CMK (cell line): ENCODE measurements at regions not wholly inside any gene's neighbourhood (a gene's known extent, or its start where the extent isn't known, plus 50 kb on each side); places are given as distances from the start of the nearest gene placed in this dataset.

ENCODE experiments used
- DNase-seq: peaks from one replicate; pipeline ENCODE4 v3.0.0-alpha.2; 2010; ENCODE audit warnings: low read depth

DNA sequence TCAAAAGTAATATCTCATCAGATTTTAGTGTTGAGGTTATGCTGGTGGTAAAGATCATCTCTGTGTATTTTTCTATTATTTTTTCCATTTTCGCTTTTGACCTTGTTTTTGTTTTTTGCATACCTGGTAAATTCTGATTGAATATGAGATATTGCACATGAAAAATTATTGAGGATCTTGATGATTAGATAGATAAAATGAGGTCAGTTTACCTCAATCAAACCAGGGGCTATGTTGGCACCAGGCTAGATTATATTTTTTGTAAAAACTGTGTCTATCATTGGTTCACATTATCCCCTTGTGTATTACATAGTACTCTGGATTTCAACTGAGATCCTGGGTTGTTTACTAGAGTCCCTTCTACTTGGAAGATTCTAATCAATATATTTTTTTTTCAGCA, 774.9 kb upstream of the ZNF608 start:
- DNase-seq: no peak

GRCh38 chr5:125525356-125525755, 778.9 kb upstream of the ZNF608 start:
- no peak for DNase-seq

DNA sequence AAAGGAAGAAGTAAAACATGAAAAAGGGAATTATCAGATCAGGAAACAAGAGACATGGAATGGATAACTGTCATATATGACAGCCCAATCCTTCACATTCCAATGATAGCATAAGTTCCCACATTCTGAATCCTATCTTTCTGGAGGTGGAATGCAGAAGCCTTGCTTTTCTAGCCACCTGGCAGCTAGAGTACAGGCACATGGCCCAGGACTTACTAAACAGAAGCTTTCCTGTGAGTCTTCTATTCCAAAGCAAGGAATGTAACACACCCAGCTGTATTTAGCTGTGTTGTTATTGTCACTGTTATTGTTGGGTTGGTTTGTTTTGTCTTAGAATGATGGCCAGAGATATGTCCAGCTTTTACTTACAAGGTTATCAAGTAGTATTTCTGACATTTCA, 780.5 kb upstream of the ZNF608 start:
- DNase-seq: no peak

DNA sequence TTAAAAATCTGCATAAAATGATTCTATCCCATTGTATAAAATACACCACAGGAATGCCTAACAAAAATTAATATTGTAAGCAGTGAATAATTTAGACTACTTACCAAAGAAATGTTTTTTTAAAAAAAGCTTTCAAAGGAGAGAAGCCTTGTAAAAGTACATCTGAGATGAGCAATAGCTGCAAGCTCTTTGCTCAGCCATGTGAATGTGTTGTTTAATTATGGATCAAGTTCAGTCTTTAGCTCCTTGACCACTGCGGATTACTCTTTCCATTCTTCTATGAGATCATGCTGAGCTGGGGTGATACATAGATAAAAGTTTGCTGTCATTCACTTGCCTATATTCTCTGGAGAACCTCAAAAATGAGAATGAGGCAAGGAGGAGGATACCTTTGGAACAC, 782.4 kb upstream of the ZNF608 start:
- DNase-seq: no peak

- no peak for DNase-seq
Observed at GRCh38 chr5:125530833-125531615, 784.6 kb upstream of the ZNF608 start.

DNA sequence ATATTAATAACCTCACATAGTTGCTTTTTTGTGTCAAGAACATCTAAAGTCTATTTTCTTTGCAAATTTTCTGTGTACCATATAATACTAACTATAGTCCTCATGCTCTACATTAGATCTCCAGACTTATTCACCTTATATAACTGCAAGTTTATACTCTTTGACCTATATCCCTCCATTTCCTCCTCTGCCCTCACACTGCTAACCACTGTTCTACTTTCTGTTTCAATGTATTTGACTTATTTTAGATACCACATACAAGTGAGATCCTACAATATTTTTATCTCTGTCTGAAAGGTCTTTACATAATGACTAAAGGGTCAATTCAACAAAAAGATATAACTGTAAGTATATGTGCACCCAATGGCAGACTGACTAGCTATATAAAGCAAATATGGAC, 789.7 kb upstream of the ZNF608 start:
- DNase-seq: no peak

- no peak for DNase-seq
Observed at GRCh38 chr5:125536582-125536981, 790.1 kb upstream of the ZNF608 start.

- DNase-seq: no peak
Observed at GRCh38 chr5:125537661-125538060, 791.2 kb upstream of the ZNF608 start.

GRCh38 chr5:125538469-125538868, 792.0 kb upstream of the ZNF608 start:
- DNase-seq: no peak

- DNase-seq: no peak
Observed at GRCh38 chr5:125541085-125541484, 794.6 kb upstream of the ZNF608 start.

GRCh38 chr5:125549322-125549911, 803.0 kb upstream of the ZNF608 start:
- no peak for DNase-seq

DNA sequence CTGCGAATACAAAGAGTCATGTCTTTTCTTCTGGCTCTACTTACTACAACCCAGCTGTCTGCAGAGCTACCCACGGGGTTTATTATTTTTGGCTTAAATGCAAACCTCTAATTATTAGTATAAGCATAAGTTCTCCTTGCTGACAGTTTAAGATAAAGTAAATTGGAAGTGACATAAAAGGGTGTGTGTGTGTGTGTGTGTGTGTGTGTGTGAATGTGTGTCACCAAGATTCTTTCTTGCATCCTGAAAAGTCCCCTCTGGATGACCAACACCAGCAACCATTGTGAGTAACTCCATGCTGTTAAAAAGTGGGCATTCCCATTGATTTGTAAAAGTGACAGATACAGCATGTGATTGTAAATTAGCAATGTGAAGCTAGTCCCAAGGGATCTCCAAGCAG, 803.8 kb upstream of the ZNF608 start:
- DNase-seq: no peak

DNA sequence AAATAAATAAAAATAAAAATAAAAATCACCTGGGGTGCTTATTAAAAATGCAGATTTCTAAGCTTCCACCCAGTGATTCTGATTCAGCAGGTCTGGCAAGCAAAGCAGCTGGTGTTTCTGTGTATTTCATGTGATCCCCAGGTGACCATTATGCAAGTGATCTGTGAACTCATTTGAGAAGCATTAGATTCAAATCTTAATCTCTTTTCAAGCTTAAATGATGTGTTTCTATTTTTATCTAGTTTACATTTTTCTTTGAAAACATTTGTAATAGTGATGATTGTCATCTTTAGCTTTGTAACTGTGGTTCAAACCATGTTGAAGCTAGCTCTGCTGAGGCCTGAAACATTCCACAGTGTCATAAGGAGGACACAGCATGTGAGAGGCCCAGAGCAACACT, 804.8 kb upstream of the ZNF608 start:
- DNase-seq: no peak

DNA sequence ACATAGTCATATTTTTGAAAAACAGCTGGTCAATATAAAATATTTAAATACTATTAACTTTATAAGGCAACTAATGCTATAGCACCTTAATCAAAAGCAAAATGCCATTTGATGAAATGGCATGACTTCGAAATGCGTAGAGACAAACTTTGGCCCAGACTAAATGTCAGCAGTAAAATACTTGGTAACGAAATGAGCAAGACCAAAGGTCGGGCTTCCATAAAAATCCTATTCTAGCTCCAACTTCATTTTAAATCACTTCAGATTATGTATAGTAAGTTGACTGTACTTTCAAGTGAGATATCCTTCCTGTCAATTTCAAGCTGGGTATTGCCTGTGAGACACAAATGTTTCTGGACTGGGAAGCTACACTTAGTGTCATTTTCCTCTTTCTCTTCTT, 805.4 kb upstream of the ZNF608 start:
- no peak for DNase-seq

DNA sequence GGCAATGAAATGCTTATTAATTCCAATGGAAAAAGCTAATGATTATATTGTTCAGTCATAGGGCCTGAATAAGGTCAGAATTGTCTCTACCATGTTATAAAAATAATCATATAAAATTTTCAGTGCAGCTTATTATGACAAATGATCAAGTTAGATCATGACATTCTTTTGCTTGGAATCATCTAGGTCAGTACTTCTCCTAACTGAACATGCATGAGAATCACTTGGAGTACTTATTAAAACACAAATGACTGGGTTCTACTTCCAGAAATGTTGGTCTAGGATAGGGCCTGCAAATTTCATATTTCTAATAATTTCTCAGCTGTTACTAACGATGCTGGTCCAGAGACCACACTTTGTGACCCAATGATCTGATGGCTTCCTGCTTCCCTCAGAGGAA, 806.0 kb upstream of the ZNF608 start:
- DNase-seq: no peak

DNA sequence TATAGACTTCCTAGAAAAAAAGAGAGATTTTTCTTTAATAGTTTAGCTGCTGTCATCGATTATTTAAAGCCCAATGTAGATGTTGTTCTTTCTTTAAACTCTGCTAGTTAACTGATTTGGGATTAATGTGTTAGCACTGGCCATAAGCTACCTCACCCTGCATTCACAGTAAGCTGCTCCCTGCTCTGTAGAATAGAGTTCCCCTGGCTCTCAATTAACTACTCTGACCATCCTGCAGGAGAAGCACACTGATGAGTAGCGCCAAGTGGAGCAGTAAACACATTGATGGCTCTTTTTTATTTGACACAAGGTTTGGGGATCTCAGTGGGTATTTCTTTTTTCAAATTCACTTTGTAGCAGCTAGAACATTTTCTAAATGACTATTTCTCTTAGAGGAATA, 807.9 kb upstream of the ZNF608 start:
- no peak for DNase-seq

DNA sequence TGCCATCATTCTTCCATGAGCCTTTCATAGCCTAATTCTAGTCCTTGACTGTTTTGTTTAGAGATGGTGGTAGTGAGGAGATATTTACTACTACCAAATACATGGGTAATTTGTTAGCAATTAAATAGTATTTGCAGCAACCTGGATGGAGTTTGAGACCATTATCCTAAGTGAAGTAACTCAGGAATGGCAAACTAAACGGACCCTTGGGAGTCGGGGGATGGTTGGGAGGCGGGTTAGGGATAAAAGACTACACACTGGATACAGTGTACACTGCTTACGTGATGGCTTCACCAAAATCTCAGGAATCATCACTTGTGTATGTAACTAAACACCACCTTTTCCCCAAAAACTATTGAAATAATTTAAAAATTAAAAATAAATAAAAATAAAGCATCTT, 809.2 kb upstream of the ZNF608 start:
- DNase-seq: no peak

DNA sequence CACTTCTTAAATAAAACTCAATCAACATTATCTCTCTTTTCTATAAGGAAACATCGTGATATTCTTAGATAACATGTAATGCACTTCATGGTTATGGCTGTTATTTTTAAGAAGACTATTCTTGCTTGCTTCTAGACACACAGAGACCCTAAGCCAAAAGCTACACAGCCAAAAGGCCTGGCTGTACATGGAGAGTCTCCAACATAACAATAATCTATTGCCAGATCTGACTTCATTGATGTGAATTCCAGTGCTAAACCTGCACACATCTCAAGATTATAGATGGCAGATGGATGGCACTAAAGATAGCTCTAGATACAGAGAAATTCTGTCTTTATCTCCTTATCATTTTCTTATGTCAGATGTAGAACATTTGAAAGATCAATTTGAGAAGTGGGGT, 811.6 kb upstream of the ZNF608 start:
- DNase-seq: no peak

DNA sequence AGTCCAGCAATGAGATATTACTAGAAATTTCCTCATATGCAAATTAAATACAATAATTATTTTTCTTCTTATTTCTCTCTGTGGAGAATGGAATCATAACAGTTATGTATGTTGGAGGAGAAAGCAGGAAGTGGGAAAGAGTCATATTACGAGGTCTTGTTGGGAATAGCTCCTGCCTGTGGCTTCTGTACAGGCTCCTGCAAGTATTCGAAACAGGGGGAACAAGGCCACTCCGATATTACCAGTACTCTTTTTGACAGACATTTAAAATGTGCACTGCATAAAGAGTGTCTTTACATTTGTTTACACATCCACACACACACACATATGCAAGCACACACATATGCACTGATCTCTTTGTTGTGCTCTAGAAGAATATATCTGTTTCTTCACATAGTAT, 812.0 kb upstream of the ZNF608 start:
- no peak for DNase-seq

DNA sequence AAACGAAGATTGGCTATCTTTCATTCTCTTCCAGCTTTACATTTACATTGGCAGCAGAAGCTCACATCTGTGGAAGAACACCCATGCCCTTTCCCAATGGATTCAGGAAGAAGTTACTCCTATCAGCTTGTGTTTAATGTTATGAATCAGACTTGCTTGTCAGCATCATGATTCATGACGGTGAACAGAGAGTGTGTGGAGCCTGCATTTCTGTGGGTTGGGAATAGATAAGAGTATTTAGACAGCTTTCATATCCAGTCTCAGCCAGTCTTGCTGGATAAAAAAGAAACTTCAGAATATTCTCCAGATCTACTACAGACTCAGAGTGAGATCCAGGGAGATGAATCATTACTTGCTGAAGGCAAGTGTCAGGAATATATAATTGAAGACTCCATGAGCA, 812.9 kb upstream of the ZNF608 start:
- DNase-seq: no peak

DNA sequence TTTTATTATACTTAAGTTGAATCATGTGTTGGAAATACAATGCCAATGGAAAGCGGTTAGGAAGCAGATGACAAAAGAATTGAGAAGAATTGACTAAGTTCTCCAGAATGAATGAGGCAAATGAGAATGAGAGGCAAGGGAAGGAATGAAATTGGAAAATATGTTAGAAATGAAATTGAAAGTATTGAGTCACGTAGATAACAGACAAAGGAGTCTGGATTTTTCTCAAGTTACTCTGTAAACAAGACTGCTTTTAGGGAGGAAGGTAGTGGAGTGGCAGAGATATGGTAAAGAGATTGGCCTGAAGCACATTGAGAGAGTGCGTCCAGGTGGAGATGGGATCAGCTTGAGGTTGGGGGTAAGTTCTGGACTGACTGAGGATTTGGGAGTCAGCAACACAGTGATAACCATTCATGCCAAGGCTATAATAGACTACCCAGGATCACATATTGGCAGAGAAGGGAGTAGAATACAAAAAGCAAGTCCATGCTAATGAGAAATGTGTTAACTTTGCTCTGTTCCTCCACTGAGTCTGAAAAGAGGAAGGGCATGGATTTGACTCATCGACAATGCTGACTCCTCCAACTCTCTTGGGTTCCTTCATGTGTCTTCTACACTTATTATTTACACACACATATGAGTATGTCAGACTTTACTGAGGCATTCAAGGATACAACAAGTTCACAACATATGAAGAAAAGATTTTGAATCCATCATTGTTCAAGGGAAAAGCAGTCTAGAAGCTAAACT, 814.2 kb upstream of the ZNF608 start:
- no peak for DNase-seq

GRCh38 chr5:125564317-125564975, 818.0 kb upstream of the ZNF608 start:
- no peak for DNase-seq

DNA sequence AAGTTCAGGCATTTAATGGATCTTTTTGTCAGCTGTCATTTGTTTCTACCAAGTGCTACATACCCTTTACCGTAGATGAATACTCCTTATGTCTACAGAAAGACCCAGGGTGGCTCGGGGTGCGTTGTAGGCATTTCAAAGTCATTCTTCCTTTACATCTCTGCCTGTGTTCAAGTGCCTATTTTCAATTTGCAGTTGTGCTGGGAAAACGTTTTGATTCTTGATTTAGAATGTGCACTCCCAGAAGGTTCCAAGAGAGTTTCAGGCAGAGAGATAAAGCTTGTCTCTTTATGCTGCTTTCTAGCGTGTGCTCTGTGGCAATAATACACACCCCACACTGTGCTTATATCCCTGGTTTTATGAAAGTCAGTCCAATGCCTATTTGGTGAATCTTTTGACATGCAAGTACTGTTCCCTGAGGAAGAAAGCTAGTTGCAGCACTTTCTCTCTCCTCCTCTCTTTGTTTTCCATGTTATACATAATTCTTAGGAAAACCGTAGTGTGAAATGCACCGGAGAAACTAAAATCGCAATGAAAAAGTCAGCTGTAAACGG, 828.1 kb upstream of the ZNF608 start:
- no peak for DNase-seq
